ENCODE measurements at regions not wholly inside any gene's neighbourhood (a gene's known extent, or its start where the extent isn't known, plus 50 kb on each side); places are given as distances from the start of the nearest gene placed in this dataset.

GRCh38 chr4:15375667-15376066 is 52.2 kb upstream of the C1QTNF7 start:
- Histone ChIP-seq H3K9me3 (no peaks in the 10 kb centered on the region), H3K36me3 (no peaks in the 10 kb centered on the region), H3K27me3 (no peaks in the 10 kb centered on the region), H3K4me1 (peaks cover 0 to 38% (median 16%) of the 10 kb centered on the region in 9 donors), H3K4me3 (peak overlapping the region in 5 of 10 donors; percentile 35 to 45 (median 43)), H3K27ac (peak overlapping the region in 9 of 10 donors; percentile 4 to 77 (median 66))
- ATAC-seq = peak in 6 of 8 donors; percentile 38 to 66 (median 58)
- TF ChIP-seq, protein P1, sequence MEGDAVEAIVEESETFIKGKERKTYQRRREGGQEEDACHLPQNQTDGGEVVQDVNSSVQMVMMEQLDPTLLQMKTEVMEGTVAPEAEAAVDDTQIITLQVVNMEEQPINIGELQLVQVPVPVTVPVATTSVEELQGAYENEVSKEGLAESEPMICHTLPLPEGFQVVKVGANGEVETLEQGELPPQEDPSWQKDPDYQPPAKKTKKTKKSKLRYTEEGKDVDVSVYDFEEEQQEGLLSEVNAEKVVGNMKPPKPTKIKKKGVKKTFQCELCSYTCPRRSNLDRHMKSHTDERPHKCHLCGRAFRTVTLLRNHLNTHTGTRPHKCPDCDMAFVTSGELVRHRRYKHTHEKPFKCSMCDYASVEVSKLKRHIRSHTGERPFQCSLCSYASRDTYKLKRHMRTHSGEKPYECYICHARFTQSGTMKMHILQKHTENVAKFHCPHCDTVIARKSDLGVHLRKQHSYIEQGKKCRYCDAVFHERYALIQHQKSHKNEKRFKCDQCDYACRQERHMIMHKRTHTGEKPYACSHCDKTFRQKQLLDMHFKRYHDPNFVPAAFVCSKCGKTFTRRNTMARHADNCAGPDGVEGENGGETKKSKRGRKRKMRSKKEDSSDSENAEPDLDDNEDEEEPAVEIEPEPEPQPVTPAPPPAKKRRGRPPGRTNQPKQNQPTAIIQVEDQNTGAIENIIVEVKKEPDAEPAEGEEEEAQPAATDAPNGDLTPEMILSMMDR (IDR thresholded peaks at IDR 0.05) = no peak
- 39 to 40% methylated on average over 3 of the region's 3 CpGs for WGBS, 2 donors
- intact Hi-C loops (cut with DNase I) = no loop called here
- DNase-seq = no peak

DNA sequence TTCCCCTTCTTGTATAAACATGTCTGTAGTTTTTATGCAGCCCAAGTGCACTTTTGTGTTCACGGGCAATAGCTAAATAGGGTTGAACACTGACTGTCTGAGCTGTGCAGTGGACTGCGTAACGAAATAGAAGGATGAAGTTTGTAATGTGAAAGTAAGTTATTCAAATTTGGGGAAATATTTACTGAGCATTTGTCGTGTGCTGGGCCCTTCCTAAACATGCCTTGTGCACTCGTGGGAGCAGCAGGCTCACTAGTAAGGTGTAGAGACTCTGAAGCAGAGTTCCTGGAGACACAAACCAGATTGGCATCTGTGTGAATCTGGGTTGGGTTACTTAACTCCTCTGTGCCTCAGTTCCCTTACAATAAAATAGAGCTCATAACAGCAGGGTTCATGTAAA is 51.7 kb upstream of the C1QTNF7 start:
- Histone ChIP-seq H3K9me3 (no peaks in the 10 kb centered on the region), H3K27me3 (no peaks in the 10 kb centered on the region), H3K4me1 (peaks cover 0 to 38% (median 16%) of the 10 kb centered on the region in 9 donors), H3K4me3 (peak overlapping the region in 4 of 10 donors; percentile 35 to 45 (median 42)), H3K36me3 (no peaks in the 10 kb centered on the region), H3K27ac (peak overlapping the region in 8 of 10 donors; percentile 4 to 77 (median 67))
- ATAC-seq (peak in 2 of 8 donors; percentile 30 to 33), DNase-seq (no peak)
- TF ChIP-seq, protein P1 (IDR thresholded peaks at IDR 0.05) = no peak
- 68 to 81% methylated on average over 5 of the region's 5 CpGs for WGBS, 2 donors
- intact Hi-C loops (cut with DNase I) = no loop called here

GRCh38 chr4:15376594-15376993 is 51.2 kb upstream of the C1QTNF7 start:
- no peak for ATAC-seq
- intact Hi-C loops (cut with DNase I) = no loop called here

More at GRCh38 chr4:15376594-15376993, 51.2 kb upstream of the C1QTNF7 start:
- TF ChIP-seq, protein P1 (IDR thresholded peaks at IDR 0.05) = no peak
- no peaks in the 10 kb centered on the region for H3K9me3 ChIP-seq
- peak overlapping the region in 1 of 10 donors; percentile 45 for H3K4me3 ChIP-seq
- 82 to 86% methylated on average over 2 of the region's 2 CpGs for whole genome bisulfite sequencing, 2 donors
- H3K27me3 ChIP-seq = no peaks in the 10 kb centered on the region
- DNase-seq = no peak
- H3K4me1 ChIP-seq = peaks cover 0 to 38% (median 16%) of the 10 kb centered on the region in 9 donors
- no peaks in the 10 kb centered on the region for H3K36me3 ChIP-seq
- peak overlapping the region in 5 of 10 donors; percentile 51 to 77 (median 66) for H3K27ac ChIP-seq
